HG03558 (cell line): ENCODE measurements at regions not wholly inside any gene's neighbourhood (a gene's known extent, or its start where the extent isn't known, plus 50 kb on each side); places are given as distances from the start of the nearest gene placed in this dataset.
"Not testable (repeated sequence)": the region's sequence is repeated elsewhere in the genome, so short reads cannot be mapped to it uniquely, and the experiment has no call there.

Experiments used
- ATAC-seq: cut with Tn5 transposase; IDR thresholded peaks from one replicate; pipeline ENCODE4 v1.9.1; 2021; ENCODE audit warnings: moderate number of reproducible peaks; ENCODE audit not compliant: unreplicated experiment; ENCODE audit errors: extremely low read depth

DNA sequence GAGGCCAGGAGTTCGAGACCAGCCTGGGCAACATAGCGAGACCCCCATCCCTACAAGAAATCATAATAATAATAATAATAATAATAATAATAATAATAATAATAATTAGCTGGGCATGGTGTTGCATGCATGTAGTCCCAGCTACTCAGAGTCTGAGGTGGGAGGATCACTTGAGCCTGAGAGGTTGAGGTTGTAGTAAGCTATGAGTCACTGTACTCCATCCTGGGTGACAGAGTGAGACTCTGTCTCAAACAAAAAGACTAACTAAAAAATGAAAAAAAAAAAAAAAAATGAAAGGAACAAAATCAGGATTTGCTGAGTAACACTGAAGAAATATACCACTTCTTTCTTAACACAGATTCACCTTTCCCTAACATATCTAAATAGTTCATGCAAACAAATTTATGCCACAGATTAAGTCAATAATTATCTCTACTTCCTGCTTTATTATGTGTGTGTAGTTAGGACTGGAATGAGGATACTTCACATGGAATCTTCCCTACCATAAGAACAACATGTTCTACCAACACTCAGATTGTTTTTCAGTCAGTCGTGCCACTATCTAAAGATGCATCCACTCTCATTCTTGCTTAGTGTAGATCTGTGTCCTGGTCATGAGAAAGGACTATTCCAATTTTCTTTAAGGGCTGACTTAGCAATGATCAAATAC lies 928.7 kb downstream of the SLC4A3 start:
- ATAC-seq = no peak

DNA sequence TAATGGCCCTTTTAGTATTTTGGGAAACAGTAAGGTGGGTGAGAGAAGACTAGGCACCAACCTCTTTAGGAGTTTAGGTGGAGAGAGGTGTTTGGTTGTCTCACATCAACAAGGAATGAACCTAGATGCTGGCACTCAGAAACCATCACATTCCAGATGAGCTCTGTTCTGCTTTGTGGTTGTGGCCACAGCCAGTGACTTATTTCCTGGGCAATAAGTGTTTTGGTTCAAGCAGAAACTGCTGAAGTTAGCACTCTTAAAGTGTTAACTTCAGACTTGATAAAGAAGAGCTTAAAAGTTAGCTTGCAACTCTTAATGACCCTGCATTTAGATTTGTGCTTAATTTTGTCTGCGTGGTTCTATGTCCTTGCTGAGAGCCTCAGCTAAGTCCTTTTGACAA lies 929.2 kb downstream of the SLC4A3 start:
- no peak for ATAC-seq

- no peak for ATAC-seq
Measured at GRCh38 chr2:220560192-220560591, 932.8 kb downstream of the SLC4A3 start.

DNA sequence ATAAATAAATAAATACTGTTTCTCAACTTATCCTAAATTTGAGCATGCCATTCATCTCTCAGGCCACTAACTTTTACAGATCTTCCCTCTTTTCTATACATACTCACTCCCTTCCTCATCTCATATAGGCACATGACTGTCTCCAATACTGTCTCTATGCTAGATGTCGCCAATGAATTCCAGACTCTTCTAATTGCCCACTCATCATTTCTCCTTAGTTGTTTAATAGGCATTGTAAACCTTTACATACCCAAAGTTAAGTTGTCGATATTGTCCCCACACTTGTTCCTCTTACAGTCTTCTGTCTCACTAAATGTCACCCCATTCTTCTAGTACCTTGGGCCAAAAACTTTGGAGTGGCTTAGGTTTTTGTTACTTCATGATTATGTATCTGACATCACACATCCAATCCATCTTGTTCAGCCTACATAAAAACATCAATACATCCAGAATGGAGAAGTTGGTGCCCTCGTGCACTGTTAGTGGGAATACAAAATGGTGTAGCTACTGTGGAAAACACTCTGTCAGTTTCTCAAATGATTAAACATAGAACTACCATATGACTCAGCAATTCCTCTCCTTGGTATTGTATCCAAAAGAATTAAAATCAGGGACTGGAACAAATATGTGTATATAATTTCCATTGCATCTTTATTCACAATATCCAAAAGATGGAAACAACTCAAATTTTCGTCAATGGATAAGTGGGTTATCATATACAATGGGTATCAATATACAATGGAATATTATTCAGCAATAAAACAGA lies 935.1 kb downstream of the SLC4A3 start:
- ATAC-seq = no peak

DNA sequence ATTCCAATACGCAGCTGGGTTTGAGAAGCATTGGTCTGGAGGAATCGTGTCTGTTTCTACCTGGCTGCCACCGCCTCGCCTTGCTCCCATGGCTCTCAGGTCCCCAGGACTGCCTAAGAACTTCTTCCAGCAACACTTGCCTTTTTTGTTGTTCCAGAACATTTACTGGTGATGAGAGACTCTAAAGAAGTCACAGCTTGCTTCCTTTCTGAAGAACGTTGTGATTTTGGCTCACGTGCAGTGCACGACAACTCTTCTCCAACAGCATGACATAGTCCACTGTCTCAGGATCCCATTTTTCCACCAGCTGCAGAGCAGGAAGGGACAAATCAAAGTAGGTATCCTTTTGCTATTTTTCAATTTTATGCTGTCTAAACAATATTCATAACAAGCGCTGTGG lies 940.9 kb downstream of the SLC4A3 start:
- no peak for ATAC-seq

GRCh38 chr2:220569112-220569897 lies 941.9 kb downstream of the SLC4A3 start:
- ATAC-seq = no peak

DNA sequence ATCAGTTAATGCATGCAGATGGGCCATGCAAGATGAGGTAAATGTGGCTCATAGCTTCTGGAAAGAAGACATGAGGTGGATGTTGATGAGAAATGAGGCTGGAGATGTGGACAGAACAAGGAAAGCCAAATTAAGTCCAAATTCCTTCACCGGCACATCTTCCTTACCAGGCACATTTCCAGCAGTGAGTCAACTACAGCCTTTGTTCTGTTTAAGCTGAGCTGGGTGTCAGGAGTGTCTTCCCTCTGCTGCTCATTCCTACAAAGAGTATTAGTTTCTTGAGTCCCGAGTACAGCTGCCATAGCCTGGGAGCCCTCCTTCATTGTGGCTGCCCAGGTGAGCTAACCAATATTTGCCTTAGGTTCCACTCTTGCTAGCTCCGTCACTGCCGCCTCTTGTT lies 945.0 kb downstream of the SLC4A3 start:
- ATAC-seq = no peak

DNA sequence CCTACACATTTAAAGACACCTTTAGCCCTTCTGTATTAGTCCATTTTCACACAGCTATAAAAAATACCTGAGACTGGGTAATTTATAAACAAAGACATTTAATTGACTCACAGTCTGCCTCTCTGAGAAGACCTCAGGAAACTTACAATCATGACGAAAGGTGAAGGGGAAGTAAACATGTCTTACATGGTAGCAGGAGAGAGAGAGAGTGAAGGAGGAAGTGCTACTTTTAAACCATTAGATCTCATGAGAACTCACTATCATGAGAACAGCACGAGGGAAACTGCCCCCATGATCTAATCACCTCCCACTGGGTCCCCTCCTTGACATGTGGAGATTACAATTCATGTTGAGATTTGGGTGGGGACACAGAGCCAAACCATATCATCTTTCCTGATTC lies 946.6 kb downstream of the SLC4A3 start:
- ATAC-seq = no peak

GRCh38 chr2:220575963-220576362 lies 948.5 kb downstream of the SLC4A3 start:
- no peak for ATAC-seq

- no peak for ATAC-seq
Measured at GRCh38 chr2:220579452-220579851, 952.0 kb downstream of the SLC4A3 start.

DNA sequence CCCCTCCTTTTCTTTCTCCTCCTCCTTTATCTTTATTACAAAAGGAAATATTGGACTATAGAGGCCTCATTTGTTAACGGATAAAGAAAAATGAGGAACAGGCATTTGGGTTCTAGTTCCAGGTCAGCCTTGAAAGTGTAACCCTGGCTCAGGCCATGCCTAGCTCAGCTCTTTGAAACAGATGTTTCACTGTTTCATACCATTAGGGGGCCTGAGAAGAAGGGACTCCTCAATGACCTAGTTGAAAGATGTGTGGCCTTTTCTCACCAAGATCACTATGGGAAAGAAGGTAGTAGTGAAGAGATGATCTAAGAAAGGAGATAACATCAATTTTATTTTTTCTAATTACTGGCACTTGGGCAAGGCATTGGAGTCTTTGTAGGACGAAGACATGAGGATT lies 952.7 kb downstream of the SLC4A3 start:
- no peak for ATAC-seq

DNA sequence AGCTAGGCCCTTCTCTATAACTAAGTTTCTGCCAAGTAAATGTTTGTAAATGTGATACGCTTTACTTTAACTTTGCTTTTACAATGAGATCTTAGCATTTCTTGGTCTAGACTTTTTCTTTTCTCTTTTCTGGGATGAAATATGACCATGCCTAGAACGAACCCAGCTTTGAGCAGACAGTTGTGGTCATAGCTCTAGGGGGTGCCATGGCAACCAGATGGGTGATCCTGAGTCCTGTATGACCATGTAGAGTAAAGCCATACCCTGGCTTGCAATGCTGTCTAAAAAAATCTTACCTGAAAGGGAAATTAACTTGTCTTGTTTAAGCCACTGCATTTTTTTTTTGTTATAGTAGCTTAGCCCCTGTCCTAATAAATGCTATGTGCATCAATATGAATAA lies 956.3 kb downstream of the SLC4A3 start:
- no peak for ATAC-seq

DNA sequence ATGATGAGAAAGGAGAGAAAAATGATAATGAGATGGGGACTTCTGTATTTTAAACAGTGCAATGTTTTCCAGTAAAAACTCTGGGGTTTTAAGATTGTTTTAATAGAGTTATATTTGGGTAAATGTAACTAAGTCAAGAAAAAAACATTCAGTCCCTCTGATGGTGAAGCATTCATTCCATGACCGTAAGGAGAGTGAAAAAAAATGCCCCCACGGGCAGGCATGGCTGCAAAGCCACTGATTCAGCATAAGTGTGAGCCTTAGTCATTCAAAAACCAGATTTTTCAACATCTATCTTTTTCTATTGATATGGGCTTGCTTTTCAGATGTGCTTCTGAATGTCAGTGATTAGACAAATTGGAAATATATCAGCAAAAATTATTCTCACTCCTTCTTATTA lies 957.8 kb downstream of the SLC4A3 start:
- no peak for ATAC-seq

- no peak for ATAC-seq
Measured at GRCh38 chr2:220586980-220587530, 959.6 kb downstream of the SLC4A3 start.

GRCh38 chr2:220588148-220588547 lies 960.7 kb downstream of the SLC4A3 start:
- no peak for ATAC-seq

- no peak for ATAC-seq
Measured at GRCh38 chr2:220590476-220590875, 963.0 kb downstream of the SLC4A3 start.

GRCh38 chr2:220593526-220593925 lies 966.1 kb downstream of the SLC4A3 start:
- no peak for ATAC-seq

- no peak for ATAC-seq
Measured at GRCh38 chr2:220601674-220602073, 970.4 kb downstream of the EPHA4 start.

GRCh38 chr2:220613004-220613403 lies 959.1 kb downstream of the EPHA4 start:
- ATAC-seq = not testable (repeated sequence)

GRCh38 chr2:220614064-220614463 lies 958.0 kb downstream of the EPHA4 start:
- no peak for ATAC-seq
